ENCODE measurements at regions not wholly inside any gene's neighbourhood (a gene's known extent, or its start where the extent isn't known, plus 50 kb on each side); places are given as distances from the start of the nearest gene placed in this dataset.
"Not testable (repeated sequence)": the region's sequence is repeated elsewhere in the genome, so short reads cannot be mapped to it uniquely, and the experiment has no call there.

GRCh38 chr6:26720663-26721218 lies 61.2 kb upstream of the ZNF322 start:
- DNase-seq = not testable (repeated sequence)

- not testable (repeated sequence) for DNase-seq
Measured at GRCh38 chr6:26730019-26730766, 70.6 kb upstream of the ZNF322 start.

- not testable (repeated sequence) for DNase-seq
Measured at GRCh38 chr6:26734776-26735472, 75.4 kb upstream of the ZNF322 start.

- no peak for DNase-seq
Measured at GRCh38 chr6:26739811-26740210, 80.3 kb upstream of the ZNF322 start.

- DNase-seq = peak; percentile 74
Measured at GRCh38 chr6:26743157-26743821, 83.7 kb upstream of the ZNF322 start.

GRCh38 chr6:26743941-26744699 lies 84.6 kb upstream of the ZNF322 start:
- DNase-seq = no peak

GRCh38 chr6:26744837-26745282 lies 85.3 kb upstream of the ZNF322 start:
- not testable (repeated sequence) for DNase-seq

GRCh38 chr6:26745964-26746363 lies 86.4 kb upstream of the ZNF322 start:
- not testable (repeated sequence) for DNase-seq

- not testable (repeated sequence) for DNase-seq
Measured at GRCh38 chr6:26749126-26749758, 89.7 kb upstream of the ZNF322 start.

GRCh38 chr6:26749759-26750126 lies 90.2 kb upstream of the ZNF322 start:
- not testable (repeated sequence) for DNase-seq

- DNase-seq = no peak
Measured at GRCh38 chr6:26754212-26754611, 94.7 kb upstream of the ZNF322 start.

GRCh38 chr6:26754801-26755200 lies 95.3 kb upstream of the ZNF322 start:
- not testable (repeated sequence) for DNase-seq

GRCh38 chr6:26756067-26756805 lies 96.7 kb upstream of the ZNF322 start:
- DNase-seq = not testable (repeated sequence)

- DNase-seq = not testable (repeated sequence)
Measured at GRCh38 chr6:26766203-26766902, 106.8 kb upstream of the ZNF322 start.

- DNase-seq = not testable (repeated sequence)
Measured at GRCh38 chr6:26770941-26771666, 111.6 kb upstream of the ZNF322 start.

GRCh38 chr6:26773414-26773813 lies 113.9 kb upstream of the ZNF322 start:
- DNase-seq = not testable (repeated sequence)

GRCh38 chr6:26780563-26780962 lies 121.0 kb upstream of the ZNF322 start:
- not testable (repeated sequence) for DNase-seq

GRCh38 chr6:26795474-26796307 lies 136.1 kb upstream of the ZNF322 start:
- DNase-seq = not testable (repeated sequence)
